HL-60 (cell line): ENCODE measurements at regions not wholly inside any gene's neighbourhood (a gene's known extent, or its start where the extent isn't known, plus 50 kb on each side); places are given as distances from the start of the nearest gene placed in this dataset.

Experiments
- CTCF ChIP-seq: IDR thresholded peaks from one replicate; pipeline ENCODE4 v1.5.1; 2011; ENCODE audit warnings: low read length, control low read depth, inconsistent platforms; ENCODE audit not compliant: insufficient read depth
- POLR2AphosphoS5 ChIP-seq: IDR thresholded peaks from 2 replicates; pipeline ENCODE4 v1.6.1; 2012; ENCODE audit warnings: low read depth

DNA sequence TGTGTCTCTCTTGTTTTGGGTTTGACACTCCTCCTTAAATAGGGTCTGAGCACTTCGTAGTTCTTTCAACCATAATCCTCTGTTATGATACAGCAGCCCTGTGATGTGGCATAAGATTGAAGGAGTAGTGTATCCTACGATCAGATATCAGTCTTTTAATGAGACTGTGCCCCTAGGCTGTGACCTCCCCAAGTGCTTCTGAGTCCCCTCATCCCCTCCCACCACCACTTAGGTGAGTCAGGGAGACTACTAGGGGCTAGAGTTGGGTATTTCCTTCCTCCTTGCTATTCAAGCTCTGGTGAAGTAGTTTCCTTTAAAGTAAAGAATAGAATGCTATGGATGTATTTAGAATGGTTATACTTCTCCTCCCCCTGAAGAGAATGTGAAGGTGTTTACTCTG lies 637.2 kb upstream of the GRAMD2B start:
- no peak for TF ChIP-seq CTCF
- no peak for TF ChIP-seq POLR2AphosphoS5
